ENCODE measurements at regions not wholly inside any gene's neighbourhood (a gene's known extent, or its start where the extent isn't known, plus 50 kb on each side); places are given as distances from the start of the nearest gene placed in this dataset.

DNA sequence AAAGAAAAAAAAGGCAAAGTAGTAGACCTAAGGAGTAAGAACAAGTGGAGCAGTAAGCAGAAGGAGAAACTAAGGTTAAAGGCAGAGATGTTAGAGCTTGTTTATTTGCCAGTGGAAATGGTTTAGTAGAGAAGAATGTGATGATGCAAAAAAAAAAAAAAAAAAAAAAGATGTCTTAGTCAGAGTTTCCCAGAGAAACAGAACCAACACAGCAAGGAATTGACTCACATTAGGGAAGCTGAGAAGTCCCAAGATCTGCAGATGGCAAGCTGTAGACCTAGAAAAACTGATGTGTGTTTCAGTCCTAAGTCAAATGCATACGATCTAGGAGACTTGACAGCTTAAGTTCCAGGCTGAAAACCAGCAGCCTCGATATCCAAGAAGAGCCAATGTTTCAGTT lies 1548.8 kb upstream of the LRRTM1 start:
- DNase-seq (ENCODE audit: low read depth in 2 of 2), result no peak

DNA sequence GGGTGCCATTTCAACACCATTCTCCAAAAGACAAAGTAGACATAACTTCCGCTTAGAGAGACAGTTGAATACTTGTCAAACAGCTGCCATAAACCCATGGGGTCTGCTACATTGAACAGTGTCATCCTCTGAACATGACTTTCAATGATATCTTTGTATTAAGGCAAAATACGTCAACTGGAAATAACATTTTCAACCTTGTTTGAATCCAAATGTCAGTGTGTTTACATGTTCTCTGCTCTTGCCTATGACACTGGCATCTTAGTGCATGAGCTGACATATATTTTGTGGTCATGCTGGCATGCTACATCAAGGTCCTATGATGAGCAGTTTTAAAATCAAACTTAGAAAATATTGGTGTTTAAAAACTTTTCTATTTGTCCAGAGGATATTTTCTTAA lies 1548.1 kb upstream of the LRRTM1 start:
- no peak for DNase-seq (ENCODE audit: low read depth in 2 of 2)

DNA sequence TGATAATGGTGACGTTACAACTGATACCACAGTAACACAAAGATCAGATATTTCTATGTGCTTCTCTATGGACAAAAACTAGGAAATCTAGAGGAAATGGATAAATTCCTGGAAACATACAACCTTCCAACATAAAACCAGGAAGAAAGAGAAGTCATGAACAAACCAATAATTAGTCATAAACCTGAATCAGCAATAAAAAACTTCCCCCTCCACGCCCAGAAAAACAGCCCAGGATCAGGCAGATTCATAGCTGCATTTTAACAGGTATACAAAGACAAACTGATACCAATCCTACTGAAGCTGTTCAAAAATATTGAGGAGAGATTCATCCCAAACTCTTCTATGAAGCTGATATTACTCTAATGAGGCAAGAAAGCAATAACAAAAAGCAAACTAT lies 1535.2 kb upstream of the LRRTM1 start:
- DNase-seq (ENCODE audit: low read depth in 2 of 2), result no peak

DNA sequence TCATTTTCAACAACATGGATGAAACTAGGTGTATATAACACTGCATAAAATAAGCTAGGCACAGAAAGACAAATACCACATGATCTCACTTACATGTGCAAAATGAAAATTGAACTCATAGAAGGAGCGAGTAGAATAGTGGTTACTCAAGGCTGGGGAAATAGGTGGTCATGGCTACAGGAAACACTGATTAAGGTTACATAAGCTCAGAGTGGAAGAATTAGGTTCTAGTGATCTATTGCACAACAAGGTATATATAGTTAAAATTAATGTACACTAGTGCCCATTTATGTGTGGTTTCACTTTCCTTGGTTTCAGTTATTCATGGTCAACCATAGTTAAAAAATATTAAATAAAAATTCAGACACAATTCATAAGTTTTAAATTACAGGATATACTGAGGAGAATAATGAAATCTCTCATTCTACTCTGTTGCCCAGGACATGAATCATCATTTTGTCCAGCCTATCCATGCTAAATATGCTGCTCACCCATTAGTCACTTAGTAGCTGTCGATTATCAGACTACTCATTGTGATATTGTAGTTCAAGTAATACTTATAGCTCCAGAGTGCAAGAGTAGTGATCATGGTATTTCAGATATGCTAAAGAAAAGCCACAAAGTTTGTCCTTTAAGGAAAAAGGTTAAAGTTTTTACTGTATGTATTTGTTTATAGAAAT lies 1530.9 kb upstream of the LRRTM1 start:
- no peak for DNase-seq (ENCODE audit: low read depth in 2 of 2)

DNA sequence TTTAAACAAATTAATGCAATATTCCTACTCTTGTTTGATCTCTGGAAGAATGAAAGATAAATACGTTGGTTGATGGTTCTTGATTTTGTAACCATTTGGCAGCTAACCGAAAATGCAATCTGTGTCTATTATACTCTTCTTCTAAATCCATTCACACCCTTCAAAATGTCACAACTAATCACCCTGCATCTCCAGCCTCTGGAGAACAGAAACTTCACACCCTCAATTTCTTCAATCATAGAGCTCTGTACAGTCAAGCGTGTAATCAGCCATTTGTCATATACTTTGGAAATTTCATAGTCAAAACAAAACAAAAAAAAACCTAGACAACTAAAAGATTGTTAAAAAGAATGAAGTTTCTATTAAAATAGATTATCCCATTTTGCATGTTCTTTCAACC lies 1482.3 kb upstream of the LRRTM1 start:
- no peak for DNase-seq (ENCODE audit: low read depth in 2 of 2)

DNA sequence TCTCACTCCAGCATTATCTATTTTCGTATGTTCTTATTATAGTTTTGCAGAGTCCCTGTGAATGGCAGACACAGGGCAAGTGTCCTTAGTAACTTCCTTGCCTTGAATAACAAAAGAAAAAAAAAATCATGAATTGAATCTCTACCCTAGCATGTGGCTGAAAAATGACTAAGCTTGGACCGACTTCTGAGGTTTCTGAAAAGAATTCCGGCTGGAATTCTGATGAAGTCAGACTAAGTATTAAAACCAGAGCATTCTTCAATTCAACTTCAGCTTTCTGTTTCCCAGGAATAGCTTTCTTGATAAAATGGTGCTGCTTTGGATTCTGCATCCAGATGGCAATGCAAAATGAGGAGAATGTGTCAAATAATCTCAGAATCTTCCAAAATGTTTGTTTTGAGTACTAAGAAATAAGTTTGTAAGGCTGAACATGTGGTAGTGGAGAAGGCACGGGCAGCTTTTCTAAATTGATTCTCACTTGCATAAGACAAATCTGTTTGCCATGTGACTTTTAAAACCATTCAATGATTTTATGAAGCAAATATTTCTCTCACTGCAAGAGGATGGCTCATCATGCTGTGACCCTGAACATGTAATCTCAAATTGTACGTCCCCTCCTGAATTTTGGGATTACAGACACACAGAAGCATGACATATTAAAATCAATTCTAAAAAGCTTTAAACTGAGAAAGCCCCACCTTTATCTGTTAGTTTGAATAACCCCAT lies 1462.8 kb upstream of the LRRTM1 start:
- DNase-seq (ENCODE audit: low read depth in 2 of 2), result no peak

DNA sequence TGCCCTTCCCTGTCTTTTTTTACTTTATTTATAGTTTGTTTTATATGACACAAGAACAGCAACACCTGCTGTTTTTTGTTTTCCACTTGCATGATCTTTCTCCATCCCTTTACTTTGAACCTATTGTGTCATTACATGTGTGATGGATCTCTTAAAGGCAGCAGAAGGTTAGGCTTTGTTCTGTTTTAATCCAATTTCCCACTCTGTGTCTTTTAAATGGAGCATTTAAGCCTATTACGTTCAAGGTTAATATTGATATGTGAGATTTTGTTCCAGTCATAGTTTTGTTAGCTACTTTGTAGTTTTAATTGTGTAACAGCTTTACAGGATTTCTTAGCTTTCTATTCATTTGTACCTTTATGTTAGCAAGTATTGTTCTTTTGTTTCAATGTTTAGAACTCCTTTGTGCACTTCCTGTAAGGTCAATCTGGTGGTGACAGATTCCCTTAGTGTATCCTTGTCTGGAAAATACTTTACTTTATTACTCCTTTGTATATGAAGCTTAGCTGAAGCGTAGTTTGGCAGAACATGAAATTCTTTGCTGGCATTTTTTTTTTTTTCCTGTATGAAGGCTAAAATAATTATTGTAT lies 1443.0 kb upstream of the LRRTM1 start:
- DNase-seq (ENCODE audit: low read depth in 2 of 2), result no peak

DNA sequence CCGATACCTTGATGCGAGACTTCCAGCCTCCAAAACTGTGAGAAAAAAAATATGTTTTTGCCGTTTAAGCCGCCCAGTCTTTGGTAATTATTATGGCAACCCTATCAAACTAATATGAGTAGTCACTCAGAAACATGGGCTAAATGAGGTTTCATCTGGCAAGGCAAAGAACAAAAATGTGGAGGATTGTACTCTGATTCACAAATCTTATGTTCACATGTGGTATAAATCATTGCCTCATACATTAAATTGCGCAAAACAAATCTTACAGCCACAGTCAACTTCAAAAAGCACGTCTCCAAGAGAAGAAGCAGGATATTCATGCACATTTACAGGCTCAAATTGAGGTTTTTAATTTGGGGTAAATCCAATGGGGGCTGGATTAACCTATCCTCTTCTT lies 1435.4 kb upstream of the LRRTM1 start:
- no peak for DNase-seq (ENCODE audit: low read depth in 2 of 2)

DNA sequence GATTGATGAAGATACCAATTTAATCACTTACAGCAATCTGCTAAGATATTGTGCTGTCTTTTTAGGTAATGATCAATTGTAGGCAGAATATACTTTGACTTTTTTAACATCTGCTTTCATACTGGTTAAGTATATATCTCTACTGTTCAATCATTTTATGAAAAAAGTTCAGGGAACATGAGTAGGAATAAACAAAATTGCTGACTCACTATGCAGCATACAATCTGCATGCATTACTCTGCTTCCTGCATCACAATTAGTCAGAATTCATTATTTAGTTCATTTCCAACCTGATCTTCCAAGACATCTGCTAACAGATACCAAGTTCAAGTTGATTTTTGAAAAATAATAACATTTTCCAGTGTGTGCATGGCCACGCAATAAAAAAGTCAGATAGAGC lies 1430.4 kb upstream of the LRRTM1 start:
- no peak for DNase-seq (ENCODE audit: low read depth in 2 of 2)

DNA sequence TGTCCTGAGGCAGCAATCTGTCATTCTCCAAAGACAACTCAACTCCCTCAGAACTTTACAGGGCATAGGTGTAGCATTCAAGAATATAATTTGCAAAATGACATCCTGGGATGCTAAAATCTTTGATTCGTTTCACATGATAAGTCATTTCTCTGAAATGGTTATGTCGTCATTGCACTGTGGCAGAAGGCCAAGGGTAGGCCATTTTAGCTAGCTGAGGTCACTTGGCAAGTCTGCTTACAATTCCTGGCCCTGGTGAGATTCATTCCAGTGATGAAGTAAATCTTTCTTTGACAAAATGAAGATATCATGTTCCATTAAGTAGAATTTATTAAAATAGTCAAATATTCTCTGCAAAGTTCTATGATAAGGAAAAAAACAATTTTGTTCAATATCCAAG lies 1410.3 kb upstream of the LRRTM1 start:
- DNase-seq (ENCODE audit: low read depth in 2 of 2), result no peak

DNA sequence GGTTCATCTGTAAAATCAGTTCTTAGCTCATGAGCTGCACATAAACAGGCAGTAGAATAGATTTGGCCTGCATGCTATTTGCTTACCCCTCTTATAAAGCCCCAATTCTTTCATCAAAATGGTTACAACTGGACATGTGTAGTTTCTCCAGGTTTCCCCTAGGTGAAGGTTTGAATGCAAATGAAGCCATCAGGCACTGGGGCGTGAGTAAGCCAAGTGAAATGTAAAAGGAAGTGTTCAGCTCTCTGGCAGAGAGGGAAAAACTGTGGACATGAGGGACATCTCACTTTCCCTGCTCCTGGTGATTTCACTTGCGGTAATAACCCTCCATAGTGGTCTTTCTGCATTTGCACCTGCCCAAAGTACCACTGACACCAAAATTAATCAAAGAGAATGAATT lies 1402.3 kb upstream of the LRRTM1 start:
- no peak for DNase-seq (ENCODE audit: low read depth in 2 of 2)

DNA sequence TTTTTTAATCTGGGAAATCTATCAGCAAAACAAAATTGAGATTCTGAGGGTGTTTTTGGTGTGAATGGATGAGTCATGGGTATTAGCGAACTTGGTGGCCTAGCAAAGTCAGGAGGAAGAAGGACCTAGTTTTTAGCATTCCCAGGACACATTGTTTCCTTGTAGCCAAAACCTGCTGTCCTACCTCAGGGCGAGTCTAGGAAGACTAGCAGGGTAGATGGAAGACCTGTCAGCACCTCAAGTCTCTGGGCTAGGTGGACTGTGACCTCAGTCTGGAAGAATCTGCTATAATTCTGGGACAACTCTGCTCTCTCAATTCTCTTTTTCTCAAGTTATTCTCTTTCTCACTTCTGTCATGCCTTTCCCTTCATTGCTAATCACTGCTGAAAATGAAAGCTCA lies 1399.3 kb upstream of the LRRTM1 start:
- no peak for DNase-seq (ENCODE audit: low read depth in 2 of 2)

DNA sequence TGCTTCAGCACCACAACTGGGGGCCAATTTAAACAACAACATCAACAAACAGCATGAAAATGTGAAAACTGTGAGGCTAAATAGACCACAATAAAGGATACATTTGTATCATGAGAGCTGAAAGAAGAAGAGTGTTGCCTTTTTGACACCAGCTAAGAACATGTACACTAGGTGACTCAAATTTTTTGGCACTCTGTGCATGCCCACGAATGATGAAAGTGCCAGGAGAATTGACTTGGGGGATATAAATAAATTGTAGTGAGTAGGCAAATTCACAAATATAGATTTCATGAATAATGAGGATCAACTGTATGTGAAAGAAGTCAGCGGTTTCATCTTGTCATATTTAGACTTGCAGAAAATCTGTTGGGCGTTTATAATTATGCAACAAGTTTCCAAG lies 1388.0 kb upstream of the LRRTM1 start:
- DNase-seq (ENCODE audit: low read depth in 2 of 2), result no peak

DNA sequence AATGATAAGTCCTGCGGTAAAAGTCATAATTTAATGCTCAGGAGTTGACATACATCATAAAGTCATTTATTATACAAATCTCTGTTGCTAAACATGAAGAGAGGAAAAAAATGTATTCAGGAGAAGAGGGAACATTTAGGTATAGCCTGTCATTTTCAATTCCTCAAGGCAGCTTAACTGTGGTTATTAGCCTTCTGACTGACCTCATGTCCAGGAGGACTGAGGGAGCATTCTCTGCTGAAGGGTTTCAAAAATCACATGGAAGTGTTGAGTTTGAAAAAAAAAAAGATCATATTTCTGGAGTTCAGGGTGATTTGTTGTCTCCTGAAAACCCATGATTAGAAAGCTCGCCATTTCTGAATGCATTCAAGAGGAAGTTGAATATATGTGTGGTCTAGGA lies 1371.1 kb upstream of the LRRTM1 start:
- DNase-seq (ENCODE audit: low read depth in 2 of 2), result no peak

DNA sequence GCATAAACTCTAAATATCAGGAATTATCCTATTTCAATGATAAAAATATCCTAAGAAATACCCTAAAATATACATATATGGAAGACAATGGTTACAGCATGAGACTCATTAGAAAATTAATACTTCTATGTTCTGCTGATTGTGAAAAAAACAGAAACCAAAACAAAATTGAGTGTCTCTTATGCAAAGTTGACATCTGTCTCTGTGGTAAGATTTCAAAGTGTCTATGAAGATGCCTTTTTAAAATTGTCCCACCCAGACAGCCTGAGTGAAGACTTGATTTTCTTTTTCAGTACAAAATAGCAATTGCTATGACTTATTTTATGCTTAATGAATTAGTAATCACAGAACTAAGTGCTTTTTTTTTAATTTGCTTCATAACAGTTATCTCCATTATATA lies 1368.4 kb upstream of the LRRTM1 start:
- no peak for DNase-seq (ENCODE audit: low read depth in 2 of 2)

DNA sequence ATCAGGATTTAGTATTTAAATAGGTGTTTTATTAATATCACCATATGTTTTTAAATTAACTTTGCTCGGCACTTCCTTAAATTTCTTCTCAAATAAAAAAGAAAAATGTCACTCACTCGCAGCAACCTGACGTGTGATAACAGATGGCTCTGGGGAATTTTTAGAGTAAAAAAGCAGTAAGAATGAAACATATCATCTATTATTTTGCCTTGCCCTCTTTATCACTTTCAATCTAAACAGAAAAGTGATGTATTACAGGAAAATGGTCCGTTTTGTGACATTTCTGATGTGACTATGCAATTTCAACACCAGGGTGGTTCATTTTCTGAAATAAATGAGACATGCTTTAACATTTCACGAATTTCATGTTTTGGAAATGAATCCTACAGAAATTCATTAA lies 1368.0 kb upstream of the LRRTM1 start:
- DNase-seq (ENCODE audit: low read depth in 2 of 2), result no peak

DNA sequence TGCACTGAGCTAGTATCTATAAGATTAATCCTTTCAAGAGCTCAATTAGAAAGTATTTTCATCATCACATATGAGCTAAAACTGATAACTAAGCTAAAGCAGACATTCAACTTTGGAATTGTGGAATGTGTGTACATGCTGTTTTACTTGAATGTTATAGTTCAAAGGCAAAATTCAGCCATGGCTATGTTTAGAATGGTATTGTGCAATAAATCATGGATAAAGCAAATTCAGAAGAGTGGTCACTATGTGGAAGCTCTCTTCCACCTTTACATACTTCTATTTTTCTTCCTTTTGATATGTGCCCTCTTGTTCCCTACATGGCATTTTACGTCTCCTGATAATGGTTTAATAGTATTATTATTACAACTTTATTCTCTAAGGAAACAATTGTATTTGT lies 1366.3 kb upstream of the LRRTM1 start:
- no peak for DNase-seq (ENCODE audit: low read depth in 2 of 2)

DNA sequence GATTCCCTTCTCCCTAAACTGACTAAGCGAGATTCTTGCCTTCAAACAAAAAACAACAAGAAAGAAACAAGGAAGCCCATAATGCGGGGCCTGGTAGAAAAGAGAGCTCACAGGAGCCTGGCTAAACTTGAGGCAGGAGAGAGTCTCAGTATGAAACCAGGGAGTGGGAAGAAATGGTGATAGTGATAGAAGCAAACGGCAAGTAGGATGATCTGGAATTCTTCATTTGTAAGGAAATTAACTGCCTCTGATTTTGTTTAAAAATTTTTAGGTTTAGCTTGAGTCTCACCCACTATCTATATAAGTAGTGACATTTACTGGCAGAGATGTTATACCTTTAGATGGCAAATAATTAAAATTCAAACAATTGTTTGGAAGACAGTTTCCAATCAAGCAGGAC lies 1356.5 kb upstream of the LRRTM1 start:
- no peak for DNase-seq (ENCODE audit: low read depth in 2 of 2)

DNA sequence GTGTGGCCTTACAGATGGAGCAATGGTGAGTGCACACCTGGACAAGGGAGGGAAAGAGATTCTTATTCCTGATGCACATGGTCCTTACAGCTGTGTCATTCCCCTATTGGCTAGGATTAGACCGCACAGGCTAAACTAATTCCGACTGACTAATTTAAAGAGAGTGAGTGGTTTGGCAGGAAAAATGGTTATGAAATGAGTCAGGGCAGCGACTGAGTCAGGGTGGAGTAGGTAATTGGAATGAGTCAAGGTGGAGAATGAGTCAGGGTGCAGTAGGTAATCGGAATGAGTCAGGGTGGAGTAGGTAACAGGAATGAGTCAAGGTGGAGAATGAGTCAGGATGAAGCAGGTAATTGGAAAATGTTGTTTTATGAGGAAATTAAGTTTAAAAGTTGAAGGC lies 1353.7 kb upstream of the LRRTM1 start:
- no peak for DNase-seq (ENCODE audit: low read depth in 2 of 2)

DNA sequence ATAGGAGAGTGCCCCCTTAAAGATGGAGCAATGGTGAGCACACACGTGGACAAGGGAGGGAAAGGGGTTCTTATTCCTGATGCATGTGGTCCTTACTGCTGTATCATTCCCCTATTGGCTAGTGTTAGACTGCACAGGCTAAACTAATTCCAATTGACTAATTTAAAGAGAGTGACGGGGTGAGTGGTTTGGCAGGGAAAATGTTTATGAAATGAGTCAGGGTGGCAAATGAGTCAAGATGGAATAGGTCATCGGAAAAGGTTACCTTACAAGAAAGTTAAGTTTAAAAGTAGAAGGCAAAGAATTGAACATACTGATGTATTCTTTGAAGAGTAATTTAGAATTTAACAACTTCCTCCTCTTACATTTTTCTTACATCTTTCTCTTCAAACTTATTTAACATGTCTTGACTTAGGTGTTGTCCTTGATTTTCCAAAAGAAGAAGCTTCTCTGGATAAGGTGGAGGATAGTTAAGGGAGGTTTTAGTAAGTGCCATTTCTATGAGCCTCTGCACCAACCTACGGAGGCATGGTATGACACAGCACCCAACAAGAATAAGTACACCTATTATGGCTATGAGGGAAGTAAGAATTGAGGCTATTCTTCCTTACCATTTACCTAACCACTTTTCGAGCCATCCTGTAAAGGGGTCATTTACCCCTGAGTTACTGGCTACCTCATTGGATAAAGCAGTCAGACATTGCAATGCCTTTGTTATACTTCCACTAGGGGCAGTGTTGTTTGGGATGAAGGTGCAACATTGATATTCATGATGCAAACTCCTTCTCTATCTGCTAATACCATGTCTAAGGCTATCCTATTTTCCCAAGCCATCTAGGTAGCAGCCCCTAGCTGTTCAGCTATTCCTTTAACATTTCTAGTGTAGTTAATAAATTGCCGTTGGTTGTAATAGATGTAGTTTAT lies 1345.8 kb upstream of the LRRTM1 start:
- no peak for DNase-seq (ENCODE audit: low read depth in 2 of 2)

DNA sequence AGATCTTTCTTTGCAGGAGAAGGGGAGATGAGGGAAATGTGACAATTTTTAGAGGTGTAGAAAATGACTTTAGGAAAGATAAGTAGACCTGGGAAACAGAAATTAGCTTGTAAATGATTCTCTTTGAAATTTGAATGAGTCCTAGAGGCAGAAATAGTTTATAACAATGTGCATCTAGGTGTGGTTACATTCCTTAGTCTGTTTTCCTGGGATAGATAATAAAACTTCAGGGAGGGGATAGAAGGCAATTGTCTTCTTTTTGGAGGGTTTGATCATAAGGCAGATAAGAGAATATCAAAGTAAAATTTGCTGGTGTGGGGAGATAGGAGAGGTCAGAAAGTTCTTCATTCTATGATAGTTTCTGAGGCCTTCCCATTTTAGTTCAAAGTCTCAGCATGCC lies 1344.3 kb upstream of the LRRTM1 start:
- no peak for DNase-seq (ENCODE audit: low read depth in 2 of 2)

DNA sequence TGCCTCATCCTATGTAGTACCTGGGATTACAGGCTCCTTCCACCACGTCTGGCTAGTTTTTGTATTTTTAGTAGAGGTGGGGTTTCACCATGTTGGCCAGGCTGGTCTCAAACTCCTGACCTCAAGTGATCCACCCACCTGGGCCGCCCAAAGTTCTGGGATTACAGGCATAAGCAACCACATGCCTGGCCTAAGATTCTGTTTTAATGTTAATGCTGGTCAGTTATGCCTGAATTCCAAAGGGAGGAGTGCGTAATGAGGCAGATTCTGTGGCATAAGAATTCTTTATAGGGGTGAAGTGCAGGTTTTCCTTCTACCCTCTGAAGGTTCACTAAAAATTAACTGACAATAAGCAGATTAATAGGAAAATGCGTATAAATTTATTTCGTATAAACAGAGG lies 1343.8 kb upstream of the LRRTM1 start:
- no peak for DNase-seq (ENCODE audit: low read depth in 2 of 2)
